Endothelial cell of umbilical vein (primary cell): ENCODE measurements at regions not wholly inside any gene's neighbourhood (a gene's known extent, or its start where the extent isn't known, plus 50 kb on each side); places are given as distances from the start of the nearest gene placed in this dataset.

Experiments
- BruUV-seq: library from RNA; stranded (reverse); fragments of 400-500 nt; replicated peaks from 2 replicates; lab custom pipeline; 2021; lab: Mats Ljungman, UMichigan
- CTCF ChIA-PET: fragments of 300-600, 350-600 bp; sonication (Branson Sonifier 250); formaldehyde crosslinking; loops from one replicate; lab custom pipeline; 2021; ENCODE audit warnings: antibody characterized with exemption, inconsistent platforms; lab: Charles Lee
- POLR2A ChIA-PET: fragments of 300-600, 350-600 bp; sonication (Branson Sonifier 250); formaldehyde crosslinking; loops from one replicate; lab custom pipeline; 2021; ENCODE audit warnings: antibody characterized with exemption, inconsistent platforms; lab: Charles Lee
- DNase-seq: peaks from one replicate; pipeline ENCODE4 v3.0.0-alpha.2; 2011; ENCODE audit warnings: low read depth, low spot score
- FAIRE-seq: peaks from 2 replicates; lab custom pipeline; 2011; peaks lifted over from hg19 to GRCh38; lab: Jason Lieb, UNC
- H2AFZ ChIP-seq: 2 replicates; pipeline ENCODE4 v1.6.0; 2012; ENCODE audit warnings: low read depth, low read length, control low read depth, inconsistent platforms
- H3K27ac ChIP-seq: 2 replicates; pipeline ENCODE4 v1.5.1; 2011; ENCODE audit warnings: low read depth, mild to moderate bottlenecking, control low read depth, low read length, moderate library complexity; ENCODE audit not compliant: insufficient read depth
- H3K27me3 ChIP-seq, 2 experiments: 2 replicates each; pipeline versions ENCODE4 v1.6.0 to v1.6.1; 2011; ENCODE audit warnings: low read length in 2 of 2, mixed read lengths in 1 of 2; ENCODE audit not compliant: control insufficient read depth in 2 of 2, insufficient read depth in 2 of 2
- H3K36me3 ChIP-seq, 2 experiments: 2 replicates in 1 of 2; 3 replicates in 1 of 2; pipeline ENCODE4 v1.5.1; 2011; ENCODE audit warnings: low read length in 2 of 2, mild to moderate bottlenecking in 1 of 2, moderate library complexity in 1 of 2; ENCODE audit not compliant: control insufficient read depth in 2 of 2, insufficient read depth in 2 of 2; ENCODE audit errors: extremely low read depth in 1 of 2
- H3K4me1 ChIP-seq: 3 replicates; pipeline ENCODE4 v1.5.1; 2011; ENCODE audit warnings: mild to moderate bottlenecking, low read length; ENCODE audit not compliant: control insufficient read depth, insufficient read depth; ENCODE audit errors: extremely low read depth
- H3K4me2 ChIP-seq: 2 replicates; pipeline ENCODE4 v1.6.1; 2011; ENCODE audit warnings: low read length, control low read depth, mixed read lengths; ENCODE audit not compliant: insufficient read depth
- H3K4me3 ChIP-seq, 3 experiments: fragments of 200-600 bp in 1 of 3; sonication (generic), shearing (Covaris generic) in 1 of 3; replicated peaks in 1 of 3; 2 replicates each; pipeline ENCODE4 v1.5.1; 2011 to 2016; ENCODE audit warnings: control low read depth in 3 of 3, low read length in 3 of 3, mild to moderate bottlenecking in 2 of 3, inconsistent platforms in 1 of 3, low read depth in 1 of 3, moderate library complexity in 1 of 3; ENCODE audit not compliant: insufficient read depth in 1 of 3
- H3K79me2 ChIP-seq: 2 replicates; pipeline ENCODE4 v1.6.0; 2012; ENCODE audit warnings: low read length, inconsistent platforms; ENCODE audit not compliant: control insufficient read depth, insufficient read depth
- H3K9ac ChIP-seq: replicated peaks from 2 replicates; pipeline ENCODE3; 2011; ENCODE audit warnings: low read length, control low read depth; ENCODE audit not compliant: insufficient read depth; ENCODE audit errors: extremely low read depth
- H3K9me1 ChIP-seq: replicated peaks from 3 replicates; pipeline ENCODE4 v1.6.0; 2011; ENCODE audit warnings: mild to moderate bottlenecking, low read length; ENCODE audit not compliant: control insufficient read depth, insufficient read depth; ENCODE audit errors: extremely low read depth
- H3K9me3 ChIP-seq: replicated peaks from 2 replicates; pipeline ENCODE4 v1.5.1; 2012; ENCODE audit warnings: low read length, inconsistent platforms; ENCODE audit not compliant: control insufficient read depth, insufficient read depth
- H4K20me1 ChIP-seq: replicated peaks from 2 replicates; pipeline ENCODE3; 2011; ENCODE audit warnings: mild to moderate bottlenecking, low read length; ENCODE audit not compliant: control insufficient read depth, insufficient read depth; ENCODE audit errors: extremely low read depth
- CTCF ChIP-seq, 2 donors: IDR thresholded peaks; 1 replicate in 1 of 2; 2 replicates in 1 of 2; pipeline ENCODE4 v1.5.1; 2011; ENCODE audit warnings: low read length in 2 of 2, mild to moderate bottlenecking in 2 of 2, moderate library complexity in 2 of 2, control low read depth in 1 of 2, inconsistent platforms in 1 of 2, low read depth in 1 of 2; ENCODE audit not compliant: insufficient read depth in 1 of 2; ENCODE audit errors: extremely low read depth in 1 of 2
- EZH2 ChIP-seq: IDR thresholded peaks from 2 replicates; pipeline ENCODE4 v1.6.1; 2012; ENCODE audit warnings: borderline replicate concordance, low read depth, mild to moderate bottlenecking, moderate library complexity, low read length, inconsistent platforms; ENCODE audit not compliant: severe bottlenecking
- FOS ChIP-seq: IDR thresholded peaks from 2 replicates; pipeline ENCODE4 v1.6.1; 2011; ENCODE audit warnings: mild to moderate bottlenecking, low read length, moderate library complexity, borderline replicate concordance; ENCODE audit not compliant: insufficient read depth
- GATA2 ChIP-seq: IDR thresholded peaks from 2 replicates; pipeline ENCODE4 v1.7.0; 2011; ENCODE audit warnings: low read depth, mild to moderate bottlenecking, moderate library complexity, mixed read lengths, low read length; ENCODE audit not compliant: insufficient read length, insufficient read depth
- JUN ChIP-seq: IDR thresholded peaks from 2 replicates; pipeline ENCODE4 v1.6.1; 2011; ENCODE audit warnings: borderline replicate concordance, low read depth; ENCODE audit not compliant: insufficient read length, insufficient read depth
- MYC ChIP-seq: IDR thresholded peaks from one replicate; pipeline ENCODE4 v1.6.1; 2011; ENCODE audit warnings: mild to moderate bottlenecking, low read depth, low read length
- POLR2A ChIP-seq: IDR thresholded peaks from 2 replicates; pipeline ENCODE4 v1.6.1; 2012; ENCODE audit warnings: low read depth, mild to moderate bottlenecking, control low read depth, low read length
- POLR2AphosphoS5 ChIP-seq: IDR thresholded peaks from 2 replicates; pipeline ENCODE4 v1.6.1; 2012; ENCODE audit warnings: low read depth, mild to moderate bottlenecking, control low read depth, low read length, moderate library complexity; ENCODE audit not compliant: insufficient read depth
- dilution Hi-C: fragments of 300-500 bp; cut with MboI; formaldehyde crosslinking; loops from one replicate; pipeline ENCODE4 v1.15.0; 2019; ENCODE audit warnings: low sequenced_read_pairs; ENCODE audit not compliant: extremely low pct_ligation_motif_present
- intact Hi-C: fragments of 100-400 bp; cut with micrococcal nuclease; formaldehyde crosslinking; loops from one replicate; pipeline ENCODE4 v1.10.0; 2022
- TF ChIP-seq, protein P1 (sequence below): IDR thresholded peaks from 2 replicates; pipeline ENCODE4 v1.6.1; 2011; ENCODE audit not compliant: insufficient read depth, insufficient read length

DNA sequence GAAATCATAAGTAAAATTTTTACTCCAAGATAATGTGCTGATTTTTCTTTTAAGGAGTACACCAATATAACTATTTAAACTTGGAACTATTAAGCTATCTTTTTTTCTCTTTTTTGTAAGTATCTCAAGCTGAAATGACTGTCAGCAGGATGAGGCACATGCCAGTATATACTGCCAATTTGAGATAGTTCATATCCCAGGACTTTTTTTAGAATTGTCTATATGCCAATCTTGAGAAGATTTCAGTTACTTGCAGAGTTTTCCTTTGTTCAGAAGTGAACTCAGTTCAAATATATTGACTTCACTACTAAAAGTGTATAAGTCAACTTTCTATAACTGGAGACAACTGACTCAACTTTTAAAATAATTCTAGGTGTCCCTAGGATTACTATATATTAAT, 181.7 kb upstream of the ZNF717 start:
- DNase-seq (no peak), FAIRE-seq (no peak)
- Histone ChIP-seq H3K4me2 (no peak overlapping the region), H3K27ac (no peak overlapping the region), H3K9me3 (no peaks in the 10 kb centered on the region), H3K9ac (no peak overlapping the region), H3K9me1 (no peaks in the 10 kb centered on the region), H3K27me3 (no peaks in the 10 kb centered on the region), H3K4me3 (no peak overlapping the region), H3K4me1 (no peaks in the 10 kb centered on the region), H4K20me1 (no peaks in the 10 kb centered on the region), H2AFZ (no peak overlapping the region), H3K79me2 (no peaks in the 10 kb centered on the region), H3K36me3 (no peaks in the 10 kb centered on the region)
- ChIA-PET CTCF (no interaction called here), POLR2A (no interaction called here)
- dilution Hi-C loops (no loop called here), intact Hi-C loops (no loop called here)
- TF ChIP-seq POLR2AphosphoS5, result no peak
- TF ChIP-seq JUN, result no peak
- no peak for TF ChIP-seq GATA2
- TF ChIP-seq EZH2, result no peak
- no peak for TF ChIP-seq MYC
- TF ChIP-seq, protein P1, sequence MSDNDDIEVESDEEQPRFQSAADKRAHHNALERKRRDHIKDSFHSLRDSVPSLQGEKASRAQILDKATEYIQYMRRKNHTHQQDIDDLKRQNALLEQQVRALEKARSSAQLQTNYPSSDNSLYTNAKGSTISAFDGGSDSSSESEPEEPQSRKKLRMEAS, result no peak
- TF ChIP-seq CTCF (IDR thresholded peaks at IDR 0.05; ENCODE audit: extremely low read depth in 1 of 2, insufficient read depth in 1 of 2, low read depth in 1 of 2, low read length in 2 of 2), result no peak
- no peak for TF ChIP-seq FOS
- TF ChIP-seq POLR2A, result no peak
- no TSS peak for BruUV-seq
